ENCODE measurements at regions not wholly inside any gene's neighbourhood (a gene's known extent, or its start where the extent isn't known, plus 50 kb on each side); places are given as distances from the start of the nearest gene placed in this dataset.
"Not testable (repeated sequence)": the region's sequence is repeated elsewhere in the genome, so short reads cannot be mapped to it uniquely, and the experiment has no call there.

DNA sequence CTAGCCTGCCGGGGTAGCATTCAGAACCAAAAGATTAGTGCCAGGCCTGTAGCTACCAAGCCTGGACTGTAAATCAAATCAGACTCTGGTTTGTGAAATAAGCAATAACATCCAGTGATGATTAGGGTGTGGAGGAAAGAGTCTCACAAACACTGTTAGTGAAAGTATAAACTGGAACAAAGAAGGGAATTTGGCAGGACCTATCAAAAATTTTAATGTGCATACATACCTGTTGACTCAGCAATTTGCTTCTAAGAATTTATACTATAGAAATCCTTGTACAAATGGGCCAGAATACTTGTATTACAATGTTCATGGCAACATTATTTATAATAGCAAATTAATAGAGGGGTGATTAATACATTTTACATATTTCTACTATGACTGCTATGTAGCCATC, 109.8 kb upstream of the WARS2 start:
- in situ Hi-C loops (cut with HindIII; ENCODE audit: low sequenced_read_pairs): no loop called here
- DNase-seq (ENCODE audit: low read depth): no peak

DNA sequence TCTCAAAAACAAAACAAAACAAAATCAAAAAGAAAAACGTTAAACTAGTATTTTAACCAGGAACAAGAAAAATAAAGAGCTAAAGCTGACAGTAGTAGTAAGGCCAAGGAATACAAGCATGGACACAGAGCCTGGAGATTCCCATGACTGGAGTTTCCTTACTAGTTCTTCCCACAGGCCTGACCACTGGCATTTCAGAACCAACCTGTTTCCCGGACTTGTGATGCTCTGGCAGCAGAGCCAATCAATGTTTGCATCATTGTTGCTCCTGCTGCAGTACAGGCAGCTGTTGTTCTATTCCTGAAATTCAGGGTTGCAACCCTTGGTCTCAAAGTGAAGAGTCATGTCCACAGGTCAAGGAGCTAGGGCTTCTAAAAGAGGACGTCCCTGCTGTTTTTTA, 111.3 kb upstream of the WARS2 start:
- in situ Hi-C loops (cut with HindIII; ENCODE audit: low sequenced_read_pairs): no loop called here

More for the DNA sequence above, 109.8 kb upstream of the WARS2 start:
- TF ChIP-seq, protein P1, sequence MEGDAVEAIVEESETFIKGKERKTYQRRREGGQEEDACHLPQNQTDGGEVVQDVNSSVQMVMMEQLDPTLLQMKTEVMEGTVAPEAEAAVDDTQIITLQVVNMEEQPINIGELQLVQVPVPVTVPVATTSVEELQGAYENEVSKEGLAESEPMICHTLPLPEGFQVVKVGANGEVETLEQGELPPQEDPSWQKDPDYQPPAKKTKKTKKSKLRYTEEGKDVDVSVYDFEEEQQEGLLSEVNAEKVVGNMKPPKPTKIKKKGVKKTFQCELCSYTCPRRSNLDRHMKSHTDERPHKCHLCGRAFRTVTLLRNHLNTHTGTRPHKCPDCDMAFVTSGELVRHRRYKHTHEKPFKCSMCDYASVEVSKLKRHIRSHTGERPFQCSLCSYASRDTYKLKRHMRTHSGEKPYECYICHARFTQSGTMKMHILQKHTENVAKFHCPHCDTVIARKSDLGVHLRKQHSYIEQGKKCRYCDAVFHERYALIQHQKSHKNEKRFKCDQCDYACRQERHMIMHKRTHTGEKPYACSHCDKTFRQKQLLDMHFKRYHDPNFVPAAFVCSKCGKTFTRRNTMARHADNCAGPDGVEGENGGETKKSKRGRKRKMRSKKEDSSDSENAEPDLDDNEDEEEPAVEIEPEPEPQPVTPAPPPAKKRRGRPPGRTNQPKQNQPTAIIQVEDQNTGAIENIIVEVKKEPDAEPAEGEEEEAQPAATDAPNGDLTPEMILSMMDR (IDR thresholded peaks at IDR 0.05; ENCODE audit: low read depth, low read length, missing control alignments): no peak
- no peak overlapping the region for H3K4me3 ChIP-seq (ENCODE audit: low read depth, low read length)

DNA sequence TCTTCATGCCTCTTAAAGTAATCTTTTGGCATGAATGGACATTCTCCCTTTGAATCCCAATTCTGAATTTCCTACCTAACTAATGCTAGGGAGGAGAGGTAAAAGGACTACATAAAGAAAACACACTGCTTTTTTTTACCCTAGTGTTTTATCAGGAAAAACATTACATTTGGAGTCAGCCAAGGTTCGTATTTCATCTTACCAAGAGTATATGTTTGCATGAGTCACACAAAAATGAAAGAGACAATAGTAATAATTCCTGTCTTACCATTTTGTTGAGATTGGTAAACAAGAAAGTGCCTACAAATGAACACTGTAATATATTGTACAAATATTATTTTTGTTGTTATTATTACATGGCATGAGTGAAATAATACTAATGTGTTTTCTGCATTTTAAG, 112.9 kb upstream of the WARS2 start:
- TF ChIP-seq, protein P1 (IDR thresholded peaks at IDR 0.05; ENCODE audit: low read depth, low read length, missing control alignments): no peak
- H3K4me3 ChIP-seq (ENCODE audit: low read depth, low read length): no peak overlapping the region
- in situ Hi-C loops (cut with HindIII; ENCODE audit: low sequenced_read_pairs): no loop called here
- DNase-seq (ENCODE audit: low read depth): no peak

More for the DNA sequence above, 111.3 kb upstream of the WARS2 start:
- no peak overlapping the region for H3K4me3 ChIP-seq (ENCODE audit: low read depth, low read length)
- TF ChIP-seq, protein P1 (IDR thresholded peaks at IDR 0.05; ENCODE audit: low read depth, low read length, missing control alignments): no peak
- no peak for DNase-seq (ENCODE audit: low read depth)

DNA sequence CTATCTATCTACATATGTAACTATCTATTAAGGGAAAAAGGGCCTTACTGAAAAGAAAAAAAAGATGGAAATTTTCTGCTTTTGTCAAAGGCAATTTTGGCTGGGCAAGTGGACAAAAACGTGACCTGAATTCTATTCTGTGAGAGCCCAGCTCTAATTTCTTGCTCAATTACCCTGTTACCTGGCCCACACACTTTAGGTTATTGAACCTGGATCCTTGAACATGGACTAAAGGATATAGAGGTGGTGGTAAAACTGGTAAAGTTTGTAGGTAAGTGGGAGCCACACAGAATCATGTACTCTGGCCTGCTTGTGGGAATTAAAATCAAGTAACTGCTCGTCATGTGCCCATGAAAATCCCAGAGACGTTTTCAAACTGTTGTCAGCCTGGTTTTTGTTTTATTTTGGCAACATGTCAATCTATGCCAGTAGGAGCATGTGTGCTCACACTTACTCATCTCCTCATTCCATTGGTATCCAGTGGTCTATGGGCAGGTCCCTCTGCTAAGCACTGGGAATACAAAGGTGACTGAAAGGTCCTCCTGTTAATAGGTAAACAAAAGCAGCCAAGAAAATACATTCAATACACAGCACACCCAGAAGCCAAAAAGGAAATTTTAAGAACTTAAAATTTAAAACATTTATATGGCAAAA, 113.7 kb upstream of the WARS2 start:
- no peak for DNase-seq (ENCODE audit: low read depth)
- in situ Hi-C loops (cut with HindIII; ENCODE audit: low sequenced_read_pairs): no loop called here
- no peak overlapping the region for H3K4me3 ChIP-seq (ENCODE audit: low read depth, low read length)
- TF ChIP-seq, protein P1 (IDR thresholded peaks at IDR 0.05; ENCODE audit: low read depth, low read length, missing control alignments): no peak

DNA sequence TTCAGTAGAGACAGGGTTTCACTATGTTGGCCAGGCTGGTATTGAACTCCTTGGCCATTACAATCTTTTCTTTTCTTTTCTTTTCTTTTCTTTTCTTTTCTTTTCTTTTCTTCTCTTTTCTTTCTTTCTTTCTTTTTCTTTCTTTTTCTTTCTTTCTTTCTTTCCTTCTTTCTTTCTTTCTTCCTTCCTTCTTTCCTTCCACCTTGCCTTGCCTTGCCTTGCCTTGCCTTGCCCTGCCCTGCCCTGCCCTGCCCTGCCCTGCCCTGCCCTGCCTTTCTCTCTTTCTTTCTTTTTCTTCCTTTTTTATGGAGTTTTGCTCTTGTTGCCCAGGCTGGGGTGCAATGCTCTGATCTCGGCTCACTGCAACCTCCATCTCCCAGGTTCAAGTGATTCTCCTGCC, 112.5 kb upstream of the HAO2 start:
- DNase-seq (ENCODE audit: low read depth); H3K4me3 ChIP-seq (ENCODE audit: low read depth, low read length); in situ Hi-C loops (cut with HindIII; ENCODE audit: low sequenced_read_pairs): not testable (repeated sequence)

DNA sequence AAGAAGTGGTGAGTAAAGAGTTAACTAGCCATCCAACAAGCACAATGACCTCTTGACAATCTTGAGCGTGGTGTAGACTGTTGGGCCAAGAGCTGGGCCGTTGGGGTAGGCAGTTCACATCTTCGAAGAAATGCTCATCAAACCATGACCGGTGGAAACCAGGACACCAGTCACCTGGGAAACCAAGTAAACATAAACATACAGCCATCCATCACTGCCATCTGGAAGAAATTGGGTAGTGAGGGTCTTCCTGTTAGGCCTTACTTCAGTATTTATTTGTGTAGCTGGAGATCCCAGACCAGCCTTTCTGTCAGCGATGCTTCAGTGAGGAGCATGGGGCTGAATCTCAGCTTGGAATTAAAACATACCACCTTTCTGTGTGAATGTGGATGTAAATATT, 108.1 kb upstream of the HAO2 start:
- TF ChIP-seq, protein P1 (IDR thresholded peaks at IDR 0.05; ENCODE audit: low read depth, low read length, missing control alignments): no peak
- no peak for DNase-seq (ENCODE audit: low read depth)
- H3K4me3 ChIP-seq (ENCODE audit: low read depth, low read length): no peak overlapping the region
- in situ Hi-C loops (cut with HindIII; ENCODE audit: low sequenced_read_pairs): no loop called here

DNA sequence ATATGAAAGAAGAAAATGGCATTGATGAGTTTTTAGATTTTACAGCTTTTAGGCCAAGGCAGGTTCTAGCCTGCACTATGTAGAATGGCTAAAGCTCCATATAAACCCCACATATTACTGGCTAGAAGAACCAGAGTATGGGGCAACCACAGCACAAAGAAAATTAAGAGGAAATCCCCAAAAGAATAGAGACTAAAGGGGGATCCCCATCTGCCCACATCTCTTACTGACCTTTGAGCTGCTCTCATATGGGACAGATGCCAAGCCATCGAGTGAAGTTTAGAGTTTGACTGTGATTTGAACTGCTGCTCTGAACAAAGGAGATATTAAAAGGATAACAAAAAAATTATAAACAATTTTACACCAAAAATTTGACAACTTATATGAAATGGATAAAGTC, 102.2 kb upstream of the HAO2 start:
- H3K4me3 ChIP-seq (ENCODE audit: low read depth, low read length): no peak overlapping the region
- in situ Hi-C loops (cut with HindIII; ENCODE audit: low sequenced_read_pairs): no loop called here
- TF ChIP-seq, protein P1 (IDR thresholded peaks at IDR 0.05; ENCODE audit: low read depth, low read length, missing control alignments): no peak
- no peak for DNase-seq (ENCODE audit: low read depth)

Data from astrocyte of the cerebellum (primary cell).